ENCODE measurements at regions not wholly inside any gene's neighbourhood (a gene's known extent, or its start where the extent isn't known, plus 50 kb on each side); places are given as distances from the start of the nearest gene placed in this dataset.

DNA sequence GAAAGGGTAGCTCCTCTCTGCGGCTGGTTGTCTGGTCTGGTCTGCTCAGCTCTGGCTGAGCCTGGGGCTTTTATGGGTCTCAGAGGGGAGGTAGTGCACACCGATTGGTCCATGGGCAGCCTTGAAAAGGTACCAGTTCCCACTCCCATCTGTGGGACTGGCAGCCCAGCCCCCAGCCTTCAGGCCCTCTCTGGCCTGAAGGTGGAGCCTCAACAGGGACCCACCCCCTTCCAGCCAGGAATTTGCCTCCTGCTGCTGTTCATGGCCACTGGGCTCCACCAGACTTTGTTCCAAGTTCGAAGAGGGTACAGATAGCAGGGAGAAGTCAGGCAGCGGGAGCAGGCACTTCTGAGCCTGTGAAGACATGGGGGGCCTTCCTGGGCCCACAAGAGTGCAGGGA lies 165.3 kb upstream of the SLC27A6 start:
- no peak for TF ChIP-seq POLR2A (IDR thresholded peaks at IDR 0.05)
- no peak for TF ChIP-seq EP300 (IDR thresholded peaks at IDR 0.05)
- WGBS, result 100% methylated on average over 1 of the region's 4 CpGs

GRCh38 chr5:128800377-128800776 lies 164.9 kb upstream of the SLC27A6 start:
- no peaks in the 10 kb centered on the region for H3K9me3 ChIP-seq
- H3K4me3 ChIP-seq, result no peak overlapping the region
- no CpG with 5 or more reads among the region's 1 CpG for WGBS
- no peaks in the 10 kb centered on the region for H3K36me3 ChIP-seq
- no peaks in the 10 kb centered on the region for H3K27me3 ChIP-seq
- TF ChIP-seq POLR2AphosphoS5 (IDR thresholded peaks at IDR 0.05) (no peak), EP300 (IDR thresholded peaks at IDR 0.05) (no peak), POLR2A (IDR thresholded peaks at IDR 0.05) (no peak)
- TF ChIP-seq, protein P1, sequence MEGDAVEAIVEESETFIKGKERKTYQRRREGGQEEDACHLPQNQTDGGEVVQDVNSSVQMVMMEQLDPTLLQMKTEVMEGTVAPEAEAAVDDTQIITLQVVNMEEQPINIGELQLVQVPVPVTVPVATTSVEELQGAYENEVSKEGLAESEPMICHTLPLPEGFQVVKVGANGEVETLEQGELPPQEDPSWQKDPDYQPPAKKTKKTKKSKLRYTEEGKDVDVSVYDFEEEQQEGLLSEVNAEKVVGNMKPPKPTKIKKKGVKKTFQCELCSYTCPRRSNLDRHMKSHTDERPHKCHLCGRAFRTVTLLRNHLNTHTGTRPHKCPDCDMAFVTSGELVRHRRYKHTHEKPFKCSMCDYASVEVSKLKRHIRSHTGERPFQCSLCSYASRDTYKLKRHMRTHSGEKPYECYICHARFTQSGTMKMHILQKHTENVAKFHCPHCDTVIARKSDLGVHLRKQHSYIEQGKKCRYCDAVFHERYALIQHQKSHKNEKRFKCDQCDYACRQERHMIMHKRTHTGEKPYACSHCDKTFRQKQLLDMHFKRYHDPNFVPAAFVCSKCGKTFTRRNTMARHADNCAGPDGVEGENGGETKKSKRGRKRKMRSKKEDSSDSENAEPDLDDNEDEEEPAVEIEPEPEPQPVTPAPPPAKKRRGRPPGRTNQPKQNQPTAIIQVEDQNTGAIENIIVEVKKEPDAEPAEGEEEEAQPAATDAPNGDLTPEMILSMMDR (IDR thresholded peaks at IDR 0.05), result no peak
- no peaks in the 10 kb centered on the region for H3K4me1 ChIP-seq
- DNase-seq (ENCODE audit: low spot score in 2 of 2), result no peak
- H3K27ac ChIP-seq, result no peak overlapping the region

More for the DNA sequence above, 165.3 kb upstream of the SLC27A6 start:
- no peaks in the 10 kb centered on the region for H3K36me3 ChIP-seq
- H3K9me3 ChIP-seq, result no peaks in the 10 kb centered on the region
- H3K27ac ChIP-seq, result no peak overlapping the region
- no peak overlapping the region for H3K4me3 ChIP-seq
- no peak for DNase-seq (ENCODE audit: low spot score in 2 of 2)
- H3K27me3 ChIP-seq, result no peaks in the 10 kb centered on the region
- H3K4me1 ChIP-seq, result no peaks in the 10 kb centered on the region

DNA sequence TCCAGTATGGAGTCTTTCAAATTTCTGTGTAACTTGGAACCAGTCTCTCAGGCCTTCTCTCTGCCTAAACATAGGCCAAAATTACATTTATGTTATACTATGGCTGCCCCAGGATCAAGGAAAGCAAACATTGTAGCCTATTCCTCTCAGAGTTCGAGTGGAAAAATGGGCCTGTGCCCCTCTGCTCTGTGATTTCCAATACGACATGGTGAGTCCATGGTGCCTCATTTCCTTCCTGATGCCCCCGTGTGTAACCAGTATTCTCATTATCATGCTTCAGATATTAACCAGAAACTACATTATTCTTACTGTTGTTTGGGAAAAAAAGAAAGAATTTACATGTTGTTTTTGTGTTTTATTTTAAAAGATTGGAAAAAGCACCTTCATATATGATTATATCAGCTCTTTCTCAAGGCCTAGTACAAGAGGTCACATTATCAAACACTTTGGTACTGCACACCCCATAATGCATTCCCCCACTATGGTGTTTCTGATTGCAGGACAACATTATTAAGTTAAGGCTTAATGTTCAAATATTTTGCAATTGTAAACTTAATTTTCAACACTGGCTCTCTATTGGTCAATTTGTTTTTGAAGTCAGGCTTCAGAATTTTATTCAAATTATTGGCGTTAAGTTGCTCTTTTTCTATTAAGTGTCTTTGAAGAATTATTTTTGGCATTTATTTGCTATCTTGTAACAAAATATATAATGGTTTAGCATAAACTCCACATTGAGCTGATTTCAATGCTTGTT lies 151.8 kb upstream of the SLC27A6 start:
- H3K27me3 ChIP-seq, result no peaks in the 10 kb centered on the region
- no peak overlapping the region for H3K27ac ChIP-seq
- H3K4me3 ChIP-seq, result no peak overlapping the region
- H3K4me1 ChIP-seq, result no peaks in the 10 kb centered on the region
- no peak for TF ChIP-seq EP300 (IDR thresholded peaks at IDR 0.05)
- TF ChIP-seq, protein P1 (IDR thresholded peaks at IDR 0.05), result no peak
- TF ChIP-seq POLR2A (IDR thresholded peaks at IDR 0.05), result no peak
- TF ChIP-seq POLR2AphosphoS5 (IDR thresholded peaks at IDR 0.05), result no peak
- no peaks in the 10 kb centered on the region for H3K36me3 ChIP-seq
- no peak for DNase-seq (ENCODE audit: low spot score in 2 of 2)
- no peaks in the 10 kb centered on the region for H3K9me3 ChIP-seq
- 89% methylated on average over 4 of the region's 4 CpGs for WGBS

DNA sequence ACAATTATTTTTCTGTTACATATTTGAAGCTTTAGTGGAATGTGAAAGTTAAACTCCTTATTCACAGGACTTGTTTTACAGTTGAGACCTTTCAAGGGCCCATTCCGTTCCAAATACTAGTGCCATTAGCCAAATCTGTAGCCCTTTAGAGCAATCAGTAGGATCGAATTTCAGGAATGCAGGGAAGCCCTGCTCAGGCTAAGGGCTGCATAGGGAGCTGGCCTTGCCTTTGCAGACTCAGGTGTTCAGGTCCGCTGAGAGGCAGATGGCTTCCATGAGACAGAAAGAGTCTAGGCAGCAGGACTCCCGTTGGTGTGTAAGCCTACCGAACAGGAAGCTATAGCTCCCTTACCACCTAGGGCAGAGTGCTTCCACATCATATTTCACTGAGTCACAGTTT lies 150.1 kb upstream of the SLC27A6 start:
- no peaks in the 10 kb centered on the region for H3K36me3 ChIP-seq
- no peak for TF ChIP-seq EP300 (IDR thresholded peaks at IDR 0.05)
- TF ChIP-seq POLR2A (IDR thresholded peaks at IDR 0.05), result no peak
- TF ChIP-seq, protein P1 (IDR thresholded peaks at IDR 0.05), result no peak
- no peak for TF ChIP-seq POLR2AphosphoS5 (IDR thresholded peaks at IDR 0.05)
- WGBS, result 61% methylated on average over 5 of the region's 5 CpGs
- no peaks in the 10 kb centered on the region for H3K9me3 ChIP-seq
- H3K27ac ChIP-seq, result no peak overlapping the region
- DNase-seq (ENCODE audit: low spot score in 2 of 2), result no peak
- H3K4me1 ChIP-seq, result no peaks in the 10 kb centered on the region
- no peaks in the 10 kb centered on the region for H3K27me3 ChIP-seq
- no peak overlapping the region for H3K4me3 ChIP-seq

DNA sequence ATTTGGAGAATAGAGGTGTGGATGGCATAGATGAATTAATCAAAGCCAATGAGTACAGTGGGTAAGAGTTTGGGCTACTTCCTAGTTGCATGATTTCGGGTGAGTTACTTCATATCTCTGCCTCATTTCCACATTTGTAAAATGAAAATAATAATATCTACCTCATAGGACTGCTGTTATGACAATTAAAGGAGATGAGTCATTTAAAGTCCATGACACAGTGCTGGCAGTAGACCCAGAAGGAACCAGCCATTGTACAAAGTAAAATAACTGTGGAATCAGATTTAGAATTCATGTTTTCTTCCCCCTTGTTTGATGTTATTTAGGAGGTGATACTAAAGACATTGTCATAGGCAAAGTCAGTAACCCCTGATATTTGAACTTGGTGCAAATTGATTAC lies 139.5 kb upstream of the SLC27A6 start:
- no peak overlapping the region for H3K27ac ChIP-seq
- TF ChIP-seq EP300 (IDR thresholded peaks at IDR 0.05) (no peak), POLR2AphosphoS5 (IDR thresholded peaks at IDR 0.05) (no peak), POLR2A (IDR thresholded peaks at IDR 0.05) (no peak)
- TF ChIP-seq, protein P1 (IDR thresholded peaks at IDR 0.05), result no peak
- peaks cover 5% of the 10 kb centered on the region for H3K4me1 ChIP-seq
- no peak overlapping the region for H3K4me3 ChIP-seq
- H3K27me3 ChIP-seq, result no peaks in the 10 kb centered on the region
- H3K9me3 ChIP-seq, result no peaks in the 10 kb centered on the region
- no peaks in the 10 kb centered on the region for H3K36me3 ChIP-seq
- DNase-seq (ENCODE audit: low spot score in 2 of 2), result no peak
- WGBS, result 56% methylated on average over 1 of the region's 1 CpG
